SIG-M5 treated with dmso at 0.1 percent for 504 hours (cell line): ENCODE measurements at regions not wholly inside any gene's neighbourhood (a gene's known extent, or its start where the extent isn't known, plus 50 kb on each side); places are given as distances from the start of the nearest gene placed in this dataset.
"Not testable (repeated sequence)": the region's sequence is repeated elsewhere in the genome, so short reads cannot be mapped to it uniquely, and the experiment has no call there.

Source experiments
- DNase-seq: peaks from one replicate; lab custom pipeline; 2025; ENCODE audit not compliant: unreplicated experiment; lab: John Stamatoyannopoulos, UW

DNA sequence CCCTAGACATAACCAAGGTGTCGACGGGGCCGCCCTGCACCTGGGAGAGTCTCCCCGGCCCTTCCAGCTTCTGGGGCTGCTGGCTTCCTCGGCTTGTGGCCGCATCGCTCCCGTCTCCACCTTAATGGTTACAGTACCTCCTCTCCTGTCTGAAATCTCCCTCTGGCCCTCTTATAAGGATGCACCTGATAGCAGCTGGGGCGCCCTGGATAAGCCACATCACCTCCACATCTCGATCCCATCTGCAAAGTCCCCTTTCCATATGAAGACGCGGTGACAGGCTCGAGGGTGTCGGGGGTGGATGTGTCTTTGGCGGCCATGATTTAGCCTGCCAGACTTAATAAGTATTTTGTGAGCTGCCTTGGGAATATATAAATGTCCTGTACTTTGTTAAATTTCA, 169.0 kb downstream of the NPIPB11 start:
- DNase-seq, result not testable (repeated sequence)

DNA sequence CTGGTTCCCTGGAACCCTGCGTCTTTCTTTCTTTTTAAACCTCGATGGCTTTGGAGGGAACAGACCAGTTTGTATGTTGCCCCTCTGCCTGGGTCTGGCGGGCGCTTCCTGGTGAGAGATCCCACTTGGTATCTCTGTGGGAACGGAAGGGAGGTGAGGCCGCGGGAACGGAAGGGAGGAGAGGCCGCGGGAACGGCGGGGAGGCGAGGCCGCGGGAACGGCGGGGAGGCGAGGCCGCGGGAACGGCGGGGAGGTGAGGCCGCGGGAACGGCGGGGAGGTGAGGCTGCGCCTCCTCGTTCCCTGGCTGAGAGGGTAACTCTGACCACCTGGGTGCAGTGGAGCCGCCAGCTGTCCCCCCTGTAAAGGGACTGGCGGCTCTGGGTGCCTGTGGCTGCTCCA, 169.5 kb downstream of the NPIPB11 start:
- DNase-seq, result not testable (repeated sequence)

DNA sequence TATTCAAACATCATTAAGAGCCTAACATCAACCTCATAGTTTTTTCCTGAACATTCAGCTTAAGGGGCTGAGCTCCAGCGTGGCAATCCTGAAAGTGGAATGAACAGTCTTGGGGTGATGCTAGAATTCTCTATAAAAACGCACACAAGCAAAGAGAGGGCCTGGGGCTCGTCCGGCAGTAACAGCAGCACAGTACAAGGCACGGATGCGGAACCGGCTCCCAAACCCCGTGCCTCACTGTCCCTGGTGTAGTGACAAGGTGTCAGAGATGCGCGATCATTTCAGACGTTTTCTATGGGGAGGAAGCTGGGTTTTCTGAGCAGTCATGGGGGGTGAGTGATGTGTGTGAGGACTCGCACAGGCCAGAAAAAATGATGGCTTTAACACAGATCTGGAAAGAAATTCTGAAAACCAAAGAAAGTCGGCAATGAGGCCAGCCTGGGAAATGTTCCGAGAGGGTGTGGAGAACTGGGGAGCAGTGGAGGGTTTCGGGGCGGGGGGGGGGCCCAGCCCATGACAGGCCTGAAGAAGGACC, 170.6 kb downstream of the NPIPB11 start:
- not testable (repeated sequence) for DNase-seq

DNA sequence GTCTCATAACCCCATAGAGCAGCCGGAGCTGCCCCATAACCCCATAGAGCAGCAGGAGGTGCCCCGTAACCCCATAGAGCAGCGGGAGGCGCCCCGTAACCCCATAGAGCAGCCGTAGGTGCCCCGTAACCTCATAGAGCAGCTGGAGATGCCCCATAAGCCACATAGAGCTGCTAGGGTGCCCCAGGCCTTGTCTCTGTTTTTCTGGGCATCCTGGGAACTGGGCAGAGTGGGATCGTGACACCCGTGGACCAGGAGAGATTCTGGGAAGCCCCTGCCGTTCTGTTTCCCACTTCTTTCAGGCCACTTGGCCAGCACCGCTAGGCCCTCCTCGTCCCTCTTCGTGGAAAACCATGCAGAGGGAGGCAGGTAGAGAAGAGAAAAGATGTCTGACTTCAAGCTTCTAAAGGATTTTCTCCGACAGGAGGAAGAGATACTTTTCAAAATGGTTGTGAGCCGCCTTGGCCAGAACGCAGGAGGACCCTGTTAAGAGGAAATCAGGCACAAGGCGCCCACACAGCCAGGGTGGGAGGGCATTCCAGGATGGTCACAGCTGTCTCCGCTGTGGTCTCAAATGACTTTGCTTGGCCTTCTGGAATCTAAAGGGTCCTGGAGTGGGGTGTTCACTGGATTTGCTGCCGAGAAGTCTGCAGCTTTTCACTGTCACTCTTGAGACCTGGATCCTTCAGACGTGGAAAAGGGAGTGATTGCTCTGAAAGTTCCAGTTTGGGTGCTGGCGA, 171.8 kb downstream of the NPIPB11 start:
- not testable (repeated sequence) for DNase-seq

DNA sequence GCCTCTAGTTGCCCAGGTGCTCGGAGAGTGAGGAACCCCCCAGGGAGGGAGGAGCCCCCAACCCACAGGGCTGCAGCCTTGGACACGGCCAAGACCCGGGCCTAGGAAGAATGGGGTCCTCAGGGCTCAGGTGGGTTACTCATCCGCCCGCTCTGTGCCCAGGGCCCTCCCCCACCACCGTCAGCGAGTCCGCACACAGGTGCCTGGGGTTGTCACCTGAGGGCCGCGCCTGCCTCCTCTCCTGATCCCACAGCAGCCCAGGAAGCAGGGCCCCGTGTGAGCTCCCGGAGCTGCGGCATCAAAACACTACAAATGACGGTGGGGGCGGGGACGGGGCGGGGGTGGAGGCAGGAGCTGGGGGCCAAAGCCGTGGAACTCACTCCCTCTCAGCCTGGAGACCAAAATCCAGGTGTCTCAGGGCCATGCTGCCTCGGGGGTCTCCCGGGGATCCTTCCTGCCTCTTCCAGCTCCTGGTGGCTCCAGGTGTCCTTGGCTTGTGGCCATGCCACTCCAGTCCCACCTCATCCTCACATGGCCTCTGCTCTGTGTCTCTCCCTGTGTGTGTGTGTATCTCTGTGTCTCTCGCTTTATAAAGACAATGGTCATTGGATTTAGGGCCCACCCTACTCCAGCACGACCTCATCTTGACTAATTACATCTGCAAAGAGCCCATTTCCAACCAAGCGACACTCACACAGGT, 172.7 kb downstream of the NPIPB11 start:
- DNase-seq, result not testable (repeated sequence)

DNA sequence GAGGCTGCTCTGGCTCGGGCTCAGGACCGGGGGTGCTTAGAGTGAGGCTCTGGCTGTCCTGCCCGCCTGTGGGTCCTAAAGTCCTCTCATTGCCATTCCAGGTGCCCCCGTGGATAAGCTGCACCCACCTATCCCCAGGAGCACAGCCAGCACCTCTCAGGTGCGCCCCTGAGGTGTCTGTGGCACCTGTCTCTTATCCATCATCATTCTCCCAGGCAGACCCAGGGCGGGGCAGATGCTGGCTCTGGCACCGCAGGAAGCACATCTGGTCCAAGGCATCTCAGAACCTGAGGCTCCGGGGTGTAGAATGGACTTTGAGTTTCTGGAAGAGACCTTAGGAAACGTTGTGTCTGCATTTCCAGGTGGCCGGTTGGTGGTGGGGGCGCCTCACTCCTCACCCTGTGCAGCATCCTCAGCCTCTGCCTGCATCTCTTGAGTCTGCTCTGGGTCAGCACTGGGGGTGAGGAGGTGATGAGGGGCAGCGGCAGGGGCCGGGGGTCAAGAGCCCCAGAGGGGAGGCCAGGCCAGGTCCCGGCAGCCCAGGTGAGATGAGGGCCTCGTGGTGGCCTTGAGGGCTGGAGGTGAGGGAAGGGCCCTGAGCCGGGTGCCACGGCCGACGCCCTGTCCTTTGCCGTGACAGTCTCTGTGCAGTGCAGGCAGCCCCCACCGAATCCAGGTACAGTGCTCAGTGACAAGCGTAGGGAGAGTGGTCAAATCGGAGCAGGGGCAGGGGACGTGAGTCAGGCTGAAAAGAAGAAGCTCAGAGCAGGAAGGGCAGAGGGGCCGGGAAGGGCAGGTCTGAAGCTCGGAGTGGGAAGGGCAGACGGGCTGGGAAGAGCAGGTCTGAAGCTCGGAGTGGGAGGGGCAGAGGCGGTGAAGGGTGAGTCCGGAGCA, 173.5 kb downstream of the NPIPB11 start:
- DNase-seq, result no peak

DNA sequence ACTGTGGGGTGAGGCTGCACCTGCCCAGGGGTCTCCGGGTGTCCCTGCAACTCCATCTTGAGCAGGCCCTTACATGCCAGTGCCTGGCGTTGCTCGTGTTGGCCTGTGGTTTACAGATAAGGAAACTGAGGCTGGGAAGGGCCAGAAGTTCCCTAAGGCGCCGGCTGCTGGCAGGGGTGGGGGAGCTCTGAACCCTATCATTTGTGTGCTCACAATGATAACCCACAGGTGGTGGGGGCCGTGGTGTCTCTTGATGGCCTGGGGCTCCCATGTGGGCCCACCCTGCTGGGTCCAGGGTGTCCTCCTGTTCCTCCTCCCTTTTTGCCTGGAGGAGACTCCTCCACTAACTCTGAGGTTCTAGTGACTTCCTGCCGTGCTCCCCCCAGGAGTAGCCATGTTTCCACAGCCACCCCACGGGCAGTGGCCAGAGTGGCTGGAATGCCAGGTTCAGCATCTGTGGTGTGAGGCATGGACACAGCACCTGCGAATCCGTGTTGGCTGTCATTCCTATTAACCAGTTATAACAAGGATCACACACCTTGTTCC, 174.3 kb downstream of the NPIPB11 start:
- DNase-seq, result not testable (repeated sequence)

DNA sequence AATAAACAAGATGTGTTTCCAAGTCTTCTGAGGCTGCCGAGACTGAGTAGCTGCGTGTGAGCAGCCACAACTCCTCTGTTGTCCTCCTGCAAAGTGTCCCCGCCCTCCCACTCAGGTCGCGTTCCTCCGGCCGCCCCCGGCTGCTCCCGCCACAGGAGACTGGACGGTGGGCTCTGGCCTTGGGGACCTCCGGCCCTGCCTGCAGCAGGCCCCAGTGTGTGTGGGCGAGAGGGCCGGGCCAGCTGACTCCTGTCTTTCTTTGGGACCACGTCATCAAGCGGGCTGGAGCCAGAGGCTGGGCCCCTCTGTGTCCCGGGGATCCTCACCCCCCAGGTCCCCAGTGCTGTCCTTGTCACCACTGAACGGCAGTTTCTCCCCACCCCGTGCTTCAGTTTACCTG, 175.3 kb downstream of the NPIPB11 start:
- DNase-seq, result no peak

DNA sequence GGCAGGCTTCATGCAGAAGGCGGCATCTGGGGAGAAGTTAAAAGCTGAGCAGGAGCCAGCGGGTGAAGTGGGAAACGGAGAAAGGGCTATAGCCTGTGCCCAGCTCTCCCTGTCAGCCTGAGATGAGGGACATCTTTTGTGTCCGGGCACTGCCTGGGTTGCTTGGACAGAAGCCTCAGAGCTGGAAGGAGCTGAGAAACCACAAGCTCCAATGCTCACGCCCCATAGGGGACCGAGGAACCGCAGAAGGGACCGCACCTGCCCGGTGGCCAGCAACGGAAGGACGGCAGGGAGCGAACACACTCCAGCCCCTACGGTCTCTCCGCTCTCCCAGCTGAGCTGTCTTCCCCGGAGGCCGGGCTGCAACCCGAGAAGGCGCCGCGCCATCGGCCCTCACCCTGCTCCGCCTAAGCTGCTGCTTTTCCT, 175.8 kb downstream of the NPIPB11 start:
- no peak for DNase-seq

DNA sequence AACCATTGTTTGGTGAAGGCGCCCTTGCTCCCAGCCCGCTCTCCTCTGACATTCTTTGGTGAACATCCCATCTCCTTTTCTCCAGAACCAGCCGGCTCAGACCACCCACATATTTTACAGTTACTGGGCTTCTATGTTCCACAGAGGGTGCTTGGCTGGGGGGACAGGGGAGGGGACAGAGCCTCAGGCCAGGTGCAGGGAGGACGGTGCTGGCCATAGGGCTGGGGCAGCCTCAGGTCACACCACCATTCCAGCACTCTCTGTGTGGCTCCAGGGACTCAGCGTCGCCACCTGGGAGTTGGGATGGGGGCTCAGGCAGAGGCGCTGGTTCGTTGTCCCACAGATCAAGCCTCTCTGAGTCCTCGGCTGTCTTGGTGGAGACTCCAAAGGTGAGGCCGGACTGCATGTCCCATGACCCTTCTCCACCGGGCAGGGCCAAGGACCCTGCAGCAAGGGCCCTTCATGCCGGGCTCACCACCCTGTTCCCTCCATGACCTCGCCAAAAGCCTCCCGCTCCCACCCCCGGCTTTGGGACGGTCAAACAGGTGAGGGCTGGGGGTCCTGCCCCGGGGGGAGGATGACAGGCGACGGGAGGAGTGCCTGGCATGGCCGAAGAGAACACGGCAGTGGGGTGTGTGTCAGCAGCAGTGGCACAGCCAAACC, 176.4 kb downstream of the NPIPB11 start:
- DNase-seq, result not testable (repeated sequence)

DNA sequence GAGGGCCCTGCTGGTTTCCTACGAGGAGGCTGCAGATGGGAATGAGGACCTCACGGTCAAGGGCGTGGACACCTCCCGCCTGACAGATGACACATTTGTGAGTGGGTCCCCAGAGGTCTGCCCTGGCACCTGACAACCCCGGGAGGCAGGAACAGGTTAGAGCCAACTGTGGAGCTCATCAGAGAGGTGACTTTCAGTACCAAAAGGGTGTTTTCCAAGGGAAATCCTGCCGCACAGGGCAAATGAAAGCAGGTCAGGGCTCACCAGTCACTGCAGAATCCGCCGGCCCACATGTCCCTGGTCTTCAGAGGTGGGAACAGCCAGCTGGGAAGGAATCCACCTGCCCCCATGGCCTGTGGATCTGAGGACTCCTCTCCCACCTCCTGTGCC, 176.9 kb downstream of the NPIPB11 start:
- DNase-seq, result not testable (repeated sequence)

DNA sequence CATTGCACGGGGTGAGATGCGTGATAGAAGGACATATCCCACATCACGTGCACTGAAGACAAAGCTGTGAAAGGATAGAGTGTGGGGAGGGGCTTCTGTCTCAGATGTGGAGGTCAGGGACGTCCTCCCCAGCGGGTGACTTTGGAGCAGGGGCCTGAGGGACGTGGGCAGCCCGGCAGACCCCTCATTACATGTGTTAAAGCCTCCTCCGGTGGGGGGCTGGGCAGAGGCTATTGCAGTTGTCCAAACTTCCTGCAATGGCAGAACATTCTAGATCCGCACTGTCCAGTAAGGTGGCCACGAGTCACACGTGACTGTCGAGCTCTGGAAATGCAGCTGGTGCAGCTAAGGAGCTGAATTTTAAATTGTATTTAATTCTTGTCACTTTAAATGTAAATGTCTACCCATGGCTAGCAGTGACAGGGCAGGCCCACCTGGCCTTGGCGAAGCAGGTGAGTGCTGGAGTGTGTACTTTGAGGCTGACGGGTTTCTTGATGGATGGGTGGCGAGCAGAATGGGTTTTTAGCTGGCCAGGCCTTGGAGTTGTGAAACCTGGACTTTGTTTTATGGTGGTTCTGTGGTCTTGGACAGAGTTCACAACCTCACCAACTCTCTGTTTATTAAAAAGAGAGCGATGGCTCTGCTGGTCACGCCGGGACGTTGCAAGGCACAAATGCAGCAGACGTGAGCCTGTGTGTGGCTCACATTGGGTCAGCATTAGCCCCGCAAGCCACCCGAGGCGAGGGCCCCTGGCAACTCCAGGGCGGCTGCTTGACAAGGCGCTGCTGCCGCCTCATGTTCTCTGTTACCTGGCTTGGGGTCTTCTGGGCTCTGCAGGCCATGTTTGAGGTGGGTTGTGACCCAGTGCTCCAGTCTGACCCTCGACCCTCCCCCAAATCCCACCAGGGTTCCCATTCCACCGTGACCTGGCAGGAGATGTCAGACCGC, 177.6 kb downstream of the NPIPB11 start:
- DNase-seq, result not testable (repeated sequence)

DNA sequence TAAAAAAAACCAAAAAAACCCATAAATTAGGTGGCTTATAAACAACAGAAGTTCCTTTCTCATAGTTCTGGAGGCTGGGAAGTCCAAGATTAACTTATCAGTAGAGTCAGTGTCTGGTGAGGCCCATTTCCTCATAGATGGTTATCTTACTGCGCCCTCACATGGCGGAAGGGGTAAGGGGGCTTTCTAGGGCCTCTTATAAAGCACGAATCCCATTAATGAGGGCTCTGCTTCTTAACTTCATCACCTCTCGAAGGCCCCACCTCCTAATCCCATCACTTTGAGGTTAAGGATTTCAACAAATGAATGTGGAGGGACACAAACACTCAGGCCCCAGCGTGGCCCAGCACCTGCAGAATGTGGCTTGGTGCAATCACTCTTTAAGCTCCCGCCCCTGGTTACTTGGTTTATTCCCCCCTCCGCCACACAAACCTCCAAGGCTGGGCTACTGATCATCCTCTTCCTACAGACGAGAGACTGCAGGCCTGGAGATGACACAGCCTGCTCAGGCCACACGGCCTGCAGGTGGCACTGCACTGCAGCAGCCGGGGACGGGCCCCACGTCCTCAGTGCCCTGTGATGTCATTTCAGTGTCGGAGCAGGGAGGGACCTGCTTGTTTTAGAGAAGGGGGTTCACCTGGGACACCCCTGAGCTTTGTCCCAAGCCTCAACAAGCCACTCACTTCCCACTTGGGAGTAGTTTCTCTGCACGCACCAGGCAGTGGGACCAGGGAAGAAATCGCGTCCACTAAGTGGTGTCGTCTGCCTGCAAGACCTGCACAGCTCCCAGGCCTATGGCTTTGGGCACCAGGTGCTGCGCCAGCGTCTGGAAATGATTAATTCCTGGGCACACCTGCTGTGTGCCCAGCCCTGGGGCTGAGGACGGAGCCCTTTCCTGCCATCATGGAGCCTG, 178.5 kb downstream of the NPIPB11 start:
- peak; percentile 26 for DNase-seq

DNA sequence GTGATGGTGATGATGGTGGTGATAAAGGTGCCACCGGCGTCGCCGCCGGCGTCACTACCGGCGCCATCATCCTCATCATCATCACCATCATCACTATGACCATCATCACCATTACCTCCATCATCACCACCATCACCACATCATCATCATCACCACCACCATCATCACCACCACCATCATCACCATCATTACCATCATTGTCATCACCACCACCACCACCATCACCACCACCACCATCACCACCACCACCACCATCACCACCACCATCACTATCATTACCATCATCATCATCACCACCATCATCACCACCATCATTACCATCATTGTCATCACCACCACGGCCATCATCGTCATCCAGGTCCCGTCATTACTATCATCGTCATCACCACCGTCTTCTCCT, 179.7 kb downstream of the NPIPB11 start:
- no peak for DNase-seq

DNA sequence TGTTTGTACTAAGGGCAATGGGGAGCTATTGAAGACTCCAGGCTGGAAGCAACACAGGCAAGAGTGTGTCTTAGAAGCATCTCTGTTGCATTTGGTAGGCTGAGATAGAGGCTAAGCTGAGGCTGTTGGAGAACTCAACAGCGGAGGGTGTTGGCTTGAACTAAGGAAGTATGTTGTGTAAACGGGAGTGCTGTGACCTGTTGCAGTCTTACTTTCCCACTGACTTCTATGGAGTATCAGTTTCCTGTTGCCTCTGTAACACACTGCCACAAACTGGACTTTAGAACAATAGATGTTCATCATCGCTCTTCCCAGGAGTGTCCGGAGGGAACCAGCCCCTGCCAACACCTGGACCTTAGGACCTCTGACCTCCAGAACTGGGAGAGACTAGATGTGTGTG, 181.8 kb downstream of the NPIPB11 start:
- DNase-seq, result not testable (repeated sequence)

DNA sequence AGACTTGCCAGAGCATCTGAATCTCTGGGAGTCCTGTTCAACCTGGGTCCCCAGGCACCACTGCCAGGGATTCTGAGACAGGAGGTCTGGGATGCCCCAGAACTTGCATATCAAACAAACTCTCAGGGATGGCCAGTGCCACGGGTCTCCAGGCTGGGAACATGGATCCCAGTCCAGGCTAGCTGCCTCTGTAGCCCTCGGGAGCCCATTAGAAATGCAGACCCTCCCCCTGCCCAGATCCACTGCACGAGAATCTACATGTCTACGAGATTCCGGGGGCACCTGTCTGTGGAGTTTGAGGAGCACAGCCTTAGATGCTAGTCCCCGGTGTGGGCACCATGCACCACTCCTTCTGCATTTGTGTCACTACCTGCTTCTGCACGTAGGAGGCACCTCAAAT, 183.9 kb downstream of the NPIPB11 start:
- not testable (repeated sequence) for DNase-seq

DNA sequence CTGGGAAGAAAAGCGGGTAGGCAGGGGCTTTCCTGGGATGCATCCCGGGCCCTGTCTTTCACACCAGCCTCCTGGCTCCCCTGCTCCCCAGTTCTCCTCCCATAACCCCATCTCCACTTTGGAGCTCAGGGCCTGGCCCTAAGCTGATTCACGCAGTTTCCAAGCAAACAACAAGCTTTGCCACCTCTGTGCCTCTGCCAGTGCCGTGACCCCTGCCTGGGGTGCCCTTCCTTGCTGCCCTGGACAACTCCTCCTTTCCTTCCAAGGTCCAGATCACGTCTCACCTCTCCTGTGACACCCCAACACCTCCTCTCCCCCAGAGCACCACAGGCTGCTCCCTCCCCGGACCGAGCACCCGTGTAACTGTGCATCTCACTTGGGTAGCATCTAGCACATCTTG, 184.5 kb downstream of the NPIPB11 start:
- not testable (repeated sequence) for DNase-seq

DNA sequence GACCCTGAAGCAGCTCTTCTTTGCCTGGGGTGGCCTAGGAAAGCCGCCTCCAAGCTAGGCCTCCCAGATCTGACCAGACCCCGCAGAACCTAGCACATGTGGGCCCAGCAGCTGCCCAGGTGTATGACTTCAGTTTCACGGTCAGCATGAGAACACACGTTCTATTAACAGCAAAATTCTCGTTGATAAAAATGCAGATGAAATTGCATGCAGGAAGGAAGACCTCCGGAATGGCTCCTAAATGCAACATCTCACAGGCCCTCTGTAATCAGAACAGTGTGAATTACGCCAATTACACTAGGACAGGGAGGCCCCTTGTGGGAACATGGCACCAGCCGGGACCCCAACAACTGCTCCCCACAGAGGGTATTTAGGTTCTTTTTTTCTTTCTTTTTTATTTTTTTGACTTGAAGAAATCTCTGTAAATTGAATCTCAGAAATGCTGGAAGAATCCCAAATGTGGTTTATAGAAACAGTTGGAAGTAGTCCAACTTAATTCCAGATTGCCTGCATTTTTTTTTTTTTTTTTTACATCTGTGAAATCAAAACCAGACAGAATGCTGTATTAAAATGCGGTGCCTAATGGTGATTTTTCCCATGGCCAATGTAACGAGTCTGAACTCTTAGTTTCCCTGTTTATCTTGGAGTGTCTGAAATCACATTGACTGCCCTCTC, 185.1 kb downstream of the NPIPB11 start:
- DNase-seq, result not testable (repeated sequence)
